GM18505 (cell line): ENCODE measurements at regions not wholly inside any gene's neighbourhood (a gene's known extent, or its start where the extent isn't known, plus 50 kb on each side); places are given as distances from the start of the nearest gene placed in this dataset.

Source experiments
- ATAC-seq: cut with Tn5 transposase; IDR thresholded peaks from one replicate; pipeline ENCODE4 v1.9.1; 2021; ENCODE audit not compliant: unreplicated experiment
- POLR2A ChIP-seq: IDR thresholded peaks from 4 replicates; pipeline ENCODE4 v1.6.1; 2011; ENCODE audit warnings: borderline replicate concordance; ENCODE audit not compliant: insufficient read depth, insufficient read length; ENCODE audit errors: extremely low read depth

- no peak for ATAC-seq
- TF ChIP-seq POLR2A, result no peak
Observed at GRCh38 chr2:40606862-40607261, 155.0 kb upstream of the SLC8A1 start.

DNA sequence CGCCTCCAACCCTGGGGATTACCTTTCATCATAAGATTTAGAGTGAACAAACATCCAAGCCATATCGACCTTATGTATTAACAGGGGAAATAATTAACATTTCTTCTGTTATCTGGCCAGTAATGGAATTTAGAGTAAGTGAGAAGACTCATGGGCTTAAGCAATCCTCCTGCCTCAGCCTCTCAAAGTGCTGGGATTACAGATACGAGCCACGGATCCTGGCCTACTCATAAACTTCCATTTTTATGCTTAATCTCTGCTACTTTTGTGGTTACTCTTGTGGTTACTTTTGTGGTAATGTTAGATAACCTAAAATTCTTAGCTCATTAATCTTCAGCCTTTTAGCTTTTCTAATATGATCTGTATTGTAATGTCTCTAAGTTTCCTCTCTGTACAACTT lies 159.3 kb upstream of the SLC8A1 start:
- no peak for ATAC-seq
- no peak for TF ChIP-seq POLR2A

DNA sequence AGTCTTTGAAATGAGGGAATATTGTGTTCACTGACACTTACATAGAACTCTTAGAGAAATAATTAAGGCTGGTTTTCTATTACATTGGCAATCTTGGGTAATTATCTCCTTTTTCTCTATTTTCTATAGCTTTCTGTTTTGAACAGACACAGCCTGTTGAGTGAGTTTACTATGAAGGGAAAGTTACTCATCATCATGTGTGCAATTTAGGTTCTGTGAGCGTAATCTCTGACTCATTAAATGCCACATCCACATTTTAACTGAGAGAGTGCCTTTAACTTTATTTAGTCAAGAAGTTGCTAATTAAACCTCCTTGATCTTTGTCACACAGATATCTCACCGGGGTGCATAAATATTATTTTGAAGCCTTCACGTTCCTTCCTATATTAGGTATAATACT lies 174.0 kb upstream of the SLC8A1 start:
- ATAC-seq, result no peak
- TF ChIP-seq POLR2A, result no peak

DNA sequence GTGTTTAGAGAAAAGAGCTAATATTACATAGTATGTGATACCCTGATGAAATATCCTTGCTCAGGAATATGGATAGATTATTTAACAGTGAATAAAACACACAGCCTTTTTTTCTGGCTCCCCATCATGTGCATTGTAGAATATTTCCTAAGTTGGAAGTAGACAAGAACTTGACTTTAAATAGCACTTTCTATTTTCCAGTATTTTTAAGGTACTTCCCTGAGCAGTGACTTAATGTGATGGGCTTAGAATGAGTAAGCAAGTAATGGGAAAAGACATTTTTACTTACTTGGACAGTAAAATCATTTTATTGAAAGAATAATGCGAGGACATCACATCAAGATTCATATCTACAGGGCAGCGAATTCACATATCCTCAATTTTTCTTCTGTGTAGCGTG lies 176.7 kb upstream of the SLC8A1 start:
- ATAC-seq, result no peak
- no peak for TF ChIP-seq POLR2A

- no peak for TF ChIP-seq POLR2A
- no peak for ATAC-seq
Observed at GRCh38 chr2:40629768-40630434, 178.0 kb upstream of the SLC8A1 start.

- ATAC-seq, result no peak
- TF ChIP-seq POLR2A, result no peak
Observed at GRCh38 chr2:40639320-40639719, 187.4 kb upstream of the SLC8A1 start.

DNA sequence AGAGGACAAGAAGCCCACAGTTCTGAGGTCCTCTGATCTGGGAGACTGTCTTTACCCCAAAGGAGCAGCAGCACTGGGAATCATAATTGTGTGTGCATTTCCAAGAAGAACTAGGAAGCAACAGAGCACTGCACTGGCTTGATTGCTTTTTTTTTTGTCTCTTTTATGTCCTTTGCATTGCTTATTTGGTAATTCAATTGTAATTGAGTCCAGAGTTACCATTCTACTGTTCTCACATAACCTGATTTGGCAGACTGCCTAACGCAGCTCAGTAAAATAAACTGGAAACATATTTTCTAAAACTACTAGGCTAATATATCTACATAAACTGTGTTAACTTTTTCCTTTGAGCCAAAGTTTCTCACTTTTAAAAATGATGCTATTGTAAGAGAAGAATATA lies 190.3 kb upstream of the SLC8A1 start:
- TF ChIP-seq POLR2A, result no peak
- ATAC-seq, result no peak

GRCh38 chr2:40642726-40643125 lies 190.8 kb upstream of the SLC8A1 start:
- no peak for TF ChIP-seq POLR2A
- ATAC-seq, result no peak

DNA sequence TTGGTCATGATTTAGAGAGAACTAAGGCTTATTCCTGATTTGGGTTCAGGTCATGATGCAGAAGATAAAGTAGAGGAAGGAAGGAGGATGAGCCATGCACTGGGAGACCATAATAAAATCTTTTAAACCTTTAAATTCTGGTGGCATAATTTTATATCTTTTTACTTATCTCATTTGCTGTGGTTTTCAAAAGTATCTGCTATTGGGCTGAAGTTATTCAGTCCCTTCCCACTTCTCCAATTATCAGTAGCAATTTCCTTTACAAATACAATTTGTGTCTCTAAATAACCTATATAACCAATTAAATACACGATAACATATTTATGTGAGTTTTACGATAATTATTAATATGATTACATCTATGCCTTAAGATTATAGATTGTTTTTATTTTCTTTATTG lies 194.8 kb upstream of the SLC8A1 start:
- no peak for ATAC-seq
- TF ChIP-seq POLR2A, result no peak

- no peak for ATAC-seq
- TF ChIP-seq POLR2A, result no peak
Observed at GRCh38 chr2:40652155-40652554, 200.3 kb upstream of the SLC8A1 start.

- ATAC-seq, result no peak
- no peak for TF ChIP-seq POLR2A
Observed at GRCh38 chr2:40653829-40654228, 201.9 kb upstream of the SLC8A1 start.

DNA sequence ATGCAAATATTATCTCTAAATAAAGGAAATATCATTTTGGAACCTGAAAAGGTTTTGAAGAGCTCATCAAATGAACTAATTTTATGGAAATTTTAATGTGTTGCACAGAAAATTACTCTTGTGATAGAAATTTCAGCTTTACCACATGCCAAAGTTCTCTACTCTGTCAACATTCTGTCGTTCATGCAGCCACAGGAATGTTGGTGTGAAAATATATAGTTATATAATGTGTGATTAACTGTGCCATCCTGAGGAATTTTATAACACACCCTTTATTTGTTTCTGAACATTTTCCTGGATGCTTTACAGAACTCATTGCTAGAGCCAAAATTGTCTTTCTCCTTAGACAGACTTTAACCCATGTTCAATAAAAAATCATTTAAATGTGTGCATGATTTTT lies 202.5 kb upstream of the SLC8A1 start:
- TF ChIP-seq POLR2A, result no peak
- ATAC-seq, result no peak

DNA sequence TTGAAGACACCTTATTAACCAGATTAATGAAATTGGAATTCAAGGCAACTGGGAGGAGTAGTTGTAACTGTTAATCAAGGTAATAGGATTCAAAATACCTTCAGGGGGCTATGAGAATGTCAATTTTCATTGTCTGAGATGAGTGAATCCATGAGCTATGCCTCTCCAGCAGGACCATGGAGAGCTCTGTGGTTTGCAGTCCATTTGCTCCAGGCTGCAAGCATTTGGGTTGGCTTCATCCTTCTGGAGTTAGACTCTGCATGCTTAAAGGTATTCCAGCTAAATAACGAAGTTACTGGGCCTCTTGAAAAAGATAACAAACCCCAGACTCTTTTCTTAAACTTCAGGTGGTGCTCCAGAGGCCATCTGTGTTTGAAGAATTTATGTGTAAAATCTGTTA lies 207.1 kb upstream of the SLC8A1 start:
- no peak for TF ChIP-seq POLR2A
- ATAC-seq, result no peak

- ATAC-seq, result no peak
- no peak for TF ChIP-seq POLR2A
Observed at GRCh38 chr2:40665493-40666232, 213.8 kb upstream of the SLC8A1 start.
